ENCODE measurements at regions not wholly inside any gene's neighbourhood (a gene's known extent, or its start where the extent isn't known, plus 50 kb on each side); places are given as distances from the start of the nearest gene placed in this dataset.

- no peak overlapping the region for H3K23ac ChIP-seq (ENCODE audit: low read depth, low read length, poor library complexity)
- no peak overlapping the region for H2BK15ac ChIP-seq (ENCODE audit: low read length)
- no peak overlapping the region for H3K18ac ChIP-seq (ENCODE audit: low read length)
- WGBS, 2 donors (ENCODE audit: extremely low coverage in 2 of 2, insufficient read length in 2 of 2, insufficient replicate concordance in 1 of 2): no CpG with 5 or more reads among the region's 5 CpGs
- no peak overlapping the region for H4K8ac ChIP-seq (ENCODE audit: low read depth, low read length)
- no peak overlapping the region for H2BK5ac ChIP-seq (ENCODE audit: low read length)
- no peak overlapping the region for H3K9ac ChIP-seq (ENCODE audit: low read depth, low read length, poor library complexity)
- no peak overlapping the region for H3K4me2 ChIP-seq (ENCODE audit: insufficient read depth, low read length, poor library complexity, severe bottlenecking)
- H3K79me1 ChIP-seq (ENCODE audit: low read depth, low read length): no peaks in the 10 kb centered on the region
- no peak overlapping the region for H2AFZ ChIP-seq (ENCODE audit: low read length)
- H2AK5ac ChIP-seq (ENCODE audit: low read depth, low read length): no peak overlapping the region
- no peaks in the 10 kb centered on the region for H3K4me1 ChIP-seq (ENCODE audit: control insufficient read depth in 2 of 2, insufficient read depth in 1 of 2, low read depth in 1 of 2, low read length in 2 of 2)
- H3K9me3 ChIP-seq (replicated peaks in 1 of 2; ENCODE audit: control insufficient read depth in 2 of 2, insufficient read depth in 1 of 2, low read depth in 1 of 2, low read length in 2 of 2): no peaks in the 10 kb centered on the region
- no peak for DNase-seq (ENCODE audit: low spot score)
- no peak overlapping the region for H2BK120ac ChIP-seq (ENCODE audit: low read depth, low read length)
- H2BK12ac ChIP-seq (ENCODE audit: low read length): no peak overlapping the region
- H3K4me3 ChIP-seq (ENCODE audit: low read length in 2 of 2): no peak overlapping the region
- no peak overlapping the region for H3K4ac ChIP-seq (ENCODE audit: low read length)
- H3K36me3 ChIP-seq (replicated peaks in 1 of 2; ENCODE audit: control insufficient read depth in 2 of 2, insufficient read depth in 2 of 2, low read length in 2 of 2): no peaks in the 10 kb centered on the region
- no peak overlapping the region for H3K27ac ChIP-seq (replicated peaks; ENCODE audit: low read length)
- no peak overlapping the region for H3K14ac ChIP-seq (ENCODE audit: low read length)
- H3K27me3 ChIP-seq (ENCODE audit: control insufficient read depth in 3 of 3, insufficient read depth in 3 of 3, low read depth in 1 of 3, low read length in 3 of 3): no peaks in the 10 kb centered on the region
- H4K91ac ChIP-seq (ENCODE audit: low read depth, low read length, poor library complexity): no peak overlapping the region
These were observed 198.9 kb upstream of the CYLC2 start for GRCh38 chr9:102796244-102796643.

GRCh38 chr9:102795532-102795931, 199.6 kb upstream of the CYLC2 start:
- no peak overlapping the region for H2BK12ac ChIP-seq (ENCODE audit: low read length)
- no peak overlapping the region for H3K14ac ChIP-seq (ENCODE audit: low read length)
- no peaks in the 10 kb centered on the region for H3K36me3 ChIP-seq (replicated peaks in 1 of 2; ENCODE audit: control insufficient read depth in 2 of 2, insufficient read depth in 2 of 2, low read length in 2 of 2)
- no peak overlapping the region for H2BK15ac ChIP-seq (ENCODE audit: low read length)
- H3K4ac ChIP-seq (ENCODE audit: low read length): no peak overlapping the region
- H2BK120ac ChIP-seq (ENCODE audit: low read depth, low read length): no peak overlapping the region
- H3K9ac ChIP-seq (ENCODE audit: low read depth, low read length, poor library complexity): no peak overlapping the region
- H3K23ac ChIP-seq (ENCODE audit: low read depth, low read length, poor library complexity): no peak overlapping the region
- no peak overlapping the region for H2BK5ac ChIP-seq (ENCODE audit: low read length)
- no peak overlapping the region for H3K4me3 ChIP-seq (ENCODE audit: low read length in 2 of 2)
- H2AK5ac ChIP-seq (ENCODE audit: low read depth, low read length): no peak overlapping the region
- no peak for DNase-seq (ENCODE audit: low spot score)
- H3K27me3 ChIP-seq (ENCODE audit: control insufficient read depth in 3 of 3, insufficient read depth in 3 of 3, low read depth in 1 of 3, low read length in 3 of 3): no peaks in the 10 kb centered on the region
- no peak overlapping the region for H3K18ac ChIP-seq (ENCODE audit: low read length)
- no peak overlapping the region for H3K27ac ChIP-seq (replicated peaks; ENCODE audit: low read length)
- H3K79me1 ChIP-seq (ENCODE audit: low read depth, low read length): no peaks in the 10 kb centered on the region
- no peaks in the 10 kb centered on the region for H3K4me1 ChIP-seq (ENCODE audit: control insufficient read depth in 2 of 2, insufficient read depth in 1 of 2, low read depth in 1 of 2, low read length in 2 of 2)
- H3K9me3 ChIP-seq (replicated peaks in 1 of 2; ENCODE audit: control insufficient read depth in 2 of 2, insufficient read depth in 1 of 2, low read depth in 1 of 2, low read length in 2 of 2): no peaks in the 10 kb centered on the region
- no peak overlapping the region for H2AFZ ChIP-seq (ENCODE audit: low read length)
- no peak overlapping the region for H4K91ac ChIP-seq (ENCODE audit: low read depth, low read length, poor library complexity)
- no peak overlapping the region for H3K4me2 ChIP-seq (ENCODE audit: insufficient read depth, low read length, poor library complexity, severe bottlenecking)
- H4K8ac ChIP-seq (ENCODE audit: low read depth, low read length): no peak overlapping the region

GRCh38 chr9:102779356-102779755, 215.8 kb upstream of the CYLC2 start:
- Histone ChIP-seq H3K36me3 (replicated peaks in 1 of 2; ENCODE audit: control insufficient read depth in 2 of 2, insufficient read depth in 2 of 2, low read length in 2 of 2) (no peaks in the 10 kb centered on the region), H3K4me1 (ENCODE audit: control insufficient read depth in 2 of 2, insufficient read depth in 1 of 2, low read depth in 1 of 2, low read length in 2 of 2) (no peaks in the 10 kb centered on the region), H2BK5ac (ENCODE audit: low read length) (no peak overlapping the region), H2BK120ac (ENCODE audit: low read depth, low read length) (no peak overlapping the region), H3K9me3 (replicated peaks in 1 of 2; ENCODE audit: control insufficient read depth in 2 of 2, insufficient read depth in 1 of 2, low read depth in 1 of 2, low read length in 2 of 2) (no peaks in the 10 kb centered on the region), H4K91ac (ENCODE audit: low read depth, low read length, poor library complexity) (no peak overlapping the region), H3K18ac (ENCODE audit: low read length) (no peak overlapping the region), H2AFZ (ENCODE audit: low read length) (no peak overlapping the region), H3K14ac (ENCODE audit: low read length) (no peak overlapping the region), H3K23ac (ENCODE audit: low read depth, low read length, poor library complexity) (no peak overlapping the region), H2BK12ac (ENCODE audit: low read length) (no peak overlapping the region), H3K27ac (replicated peaks; ENCODE audit: low read length) (no peak overlapping the region), H3K79me1 (ENCODE audit: low read depth, low read length) (no peaks in the 10 kb centered on the region), H2AK5ac (ENCODE audit: low read depth, low read length) (no peak overlapping the region), H3K4me3 (ENCODE audit: low read length in 2 of 2) (no peak overlapping the region), H3K9ac (ENCODE audit: low read depth, low read length, poor library complexity) (no peak overlapping the region), H3K27me3 (ENCODE audit: control insufficient read depth in 3 of 3, insufficient read depth in 3 of 3, low read depth in 1 of 3, low read length in 3 of 3) (no peaks in the 10 kb centered on the region), H3K4ac (ENCODE audit: low read length) (no peak overlapping the region), H2BK15ac (ENCODE audit: low read length) (no peak overlapping the region), H3K4me2 (ENCODE audit: insufficient read depth, low read length, poor library complexity, severe bottlenecking) (no peak overlapping the region), H4K8ac (ENCODE audit: low read depth, low read length) (no peak overlapping the region)
- no peak for DNase-seq (ENCODE audit: low spot score)

GRCh38 chr9:102778746-102779145, 216.4 kb upstream of the CYLC2 start:
- DNase-seq (ENCODE audit: low spot score): no peak
- no peak overlapping the region for H2BK120ac ChIP-seq (ENCODE audit: low read depth, low read length)
- H3K4me2 ChIP-seq (ENCODE audit: insufficient read depth, low read length, poor library complexity, severe bottlenecking): no peak overlapping the region
- no peak overlapping the region for H3K4ac ChIP-seq (ENCODE audit: low read length)
- no CpG with 5 or more reads among the region's 4 CpGs for WGBS, 2 donors (ENCODE audit: extremely low coverage in 2 of 2, insufficient read length in 2 of 2, insufficient replicate concordance in 1 of 2)
- H3K9ac ChIP-seq (ENCODE audit: low read depth, low read length, poor library complexity): no peak overlapping the region
- no peak overlapping the region for H3K4me3 ChIP-seq (ENCODE audit: low read length in 2 of 2)
- H3K23ac ChIP-seq (ENCODE audit: low read depth, low read length, poor library complexity): no peak overlapping the region
- H3K9me3 ChIP-seq (replicated peaks in 1 of 2; ENCODE audit: control insufficient read depth in 2 of 2, insufficient read depth in 1 of 2, low read depth in 1 of 2, low read length in 2 of 2): no peaks in the 10 kb centered on the region
- no peak overlapping the region for H4K91ac ChIP-seq (ENCODE audit: low read depth, low read length, poor library complexity)
- H4K8ac ChIP-seq (ENCODE audit: low read depth, low read length): no peak overlapping the region
- no peaks in the 10 kb centered on the region for H3K27me3 ChIP-seq (ENCODE audit: control insufficient read depth in 3 of 3, insufficient read depth in 3 of 3, low read depth in 1 of 3, low read length in 3 of 3)
- no peak overlapping the region for H2AK5ac ChIP-seq (ENCODE audit: low read depth, low read length)
- no peak overlapping the region for H3K18ac ChIP-seq (ENCODE audit: low read length)
- no peaks in the 10 kb centered on the region for H3K79me1 ChIP-seq (ENCODE audit: low read depth, low read length)
- H3K36me3 ChIP-seq (replicated peaks in 1 of 2; ENCODE audit: control insufficient read depth in 2 of 2, insufficient read depth in 2 of 2, low read length in 2 of 2): no peaks in the 10 kb centered on the region
- H2AFZ ChIP-seq (ENCODE audit: low read length): no peak overlapping the region
- no peak overlapping the region for H2BK5ac ChIP-seq (ENCODE audit: low read length)
- no peaks in the 10 kb centered on the region for H3K4me1 ChIP-seq (ENCODE audit: control insufficient read depth in 2 of 2, insufficient read depth in 1 of 2, low read depth in 1 of 2, low read length in 2 of 2)
- no peak overlapping the region for H2BK12ac ChIP-seq (ENCODE audit: low read length)
- no peak overlapping the region for H3K27ac ChIP-seq (replicated peaks; ENCODE audit: low read length)
- H2BK15ac ChIP-seq (ENCODE audit: low read length): no peak overlapping the region
- no peak overlapping the region for H3K14ac ChIP-seq (ENCODE audit: low read length)

Measured in neuronal stem cell (in vitro differentiated cells).